ENCODE measurements at regions not wholly inside any gene's neighbourhood (a gene's known extent, or its start where the extent isn't known, plus 50 kb on each side); places are given as distances from the start of the nearest gene placed in this dataset.

GRCh38 chr3:166274351-166275023 lies 437.3 kb upstream of the BCHE start:
- in situ Hi-C loops (cut with MboI; ENCODE audit: low sequenced_read_pairs): no loop called here
- H3K4me2 ChIP-seq (ENCODE audit: low read depth, low read length): peak overlapping the region; percentile 16; the same call in 1 of the 2 replicates
- H3K4ac ChIP-seq (ENCODE audit: low read depth, low read length): no peak overlapping the region
- H2AK9ac ChIP-seq (replicated peaks; ENCODE audit: low read depth, low read length, poor library complexity): no peak overlapping the region
- ATAC-seq (ENCODE audit: low read depth) (peak; percentile 72), DNase-seq (peak; percentile 65)
- H3K9ac ChIP-seq (ENCODE audit: low read depth, low read length): no peak overlapping the region
- H4K8ac ChIP-seq (ENCODE audit: low read depth in 2 of 2, low read length in 2 of 2): no peak overlapping the region
- no peak overlapping the region for H3K56ac ChIP-seq (ENCODE audit: extremely low read depth, insufficient read depth, low read length)
- H2BK120ac ChIP-seq (ENCODE audit: low read depth, low read length): peak overlapping the region; percentile 10; the same call in 1 of the 2 replicates
- ChIA-PET POLR2A (ENCODE audit: unreplicated experiment) (no interaction called here), CTCF (interaction anchor here (1.2 kb wide), 1 partner anchor 11 kb away, joined by 3 read pairs; no protein-coding TSS in a partner anchor)
- no peaks in the 10 kb centered on the region for H3K36me3 ChIP-seq (ENCODE audit: control insufficient read depth, insufficient read depth, low read length)
- no peaks in the 10 kb centered on the region for H3K9me3 ChIP-seq (ENCODE audit: control insufficient read depth, insufficient read depth, low read length)
- no peak overlapping the region for H3K4me3 ChIP-seq (ENCODE audit: insufficient read depth, low read depth, low read length)
- peak overlapping the region; percentile 18; the same call in 1 of the 2 replicates for H3K18ac ChIP-seq (ENCODE audit: low read depth, low read length)
- intact Hi-C loops (cut with micrococcal nuclease): no loop called here
- no peaks in the 10 kb centered on the region for H4K20me1 ChIP-seq (ENCODE audit: insufficient read depth, low read length)
- H3K23ac ChIP-seq (ENCODE audit: low read depth, low read length): no peak overlapping the region
- no CpG with 5 or more reads among the region's 4 CpGs for whole genome bisulfite sequencing, 2 experiments (ENCODE audit: extremely low coverage in 2 of 2, insufficient read length in 1 of 2)
- H4K5ac ChIP-seq (ENCODE audit: low read depth, low read length): no peak overlapping the region
- TF ChIP-seq FOS (IDR thresholded peaks at IDR 0.05; ENCODE audit: low read depth, low read length) (peak; percentile 37; the same call in 1 of the 2 replicates), CHD1 (IDR thresholded peaks at IDR 0.05; ENCODE audit: low read depth, low read length) (no peak), SMC3 (IDR thresholded peaks at IDR 0.05; ENCODE audit: low read depth, low read length) (no peak), MAFK (IDR thresholded peaks at IDR 0.05; ENCODE audit: low read depth, low read length) (0 out of 2 replicates have a peak, but pooled peaks have one; percentile 7), MXI1 (IDR thresholded peaks at IDR 0.05; ENCODE audit: borderline replicate concordance, low read depth, low read length) (no peak)
- H2BK20ac ChIP-seq (ENCODE audit: low read depth, low read length): no peak overlapping the region; the same call in 1 of the 2 replicates
- no peaks in the 10 kb centered on the region for H3K79me1 ChIP-seq (ENCODE audit: low read depth in 1 of 2, low read length in 2 of 2)
- peaks cover 1% of the 10 kb centered on the region; the same call in 1 of the 2 replicates for H3K4me1 ChIP-seq (ENCODE audit: control insufficient read depth, insufficient read depth, low read length)
- no peak overlapping the region for H3K27ac ChIP-seq (ENCODE audit: insufficient read depth, low read length)
- dilution Hi-C loops (cut with HindIII; ENCODE audit: low sequenced_read_pairs, unreplicated experiment): no loop called here
- H3K27me3 ChIP-seq (ENCODE audit: control insufficient read depth, insufficient read depth, low read length): no peaks in the 10 kb centered on the region
- no peak overlapping the region for H2BK15ac ChIP-seq (ENCODE audit: low read depth, low read length)
- no peak overlapping the region for H2AK5ac ChIP-seq (ENCODE audit: low read depth, low read length)
- H3K14ac ChIP-seq (replicated peaks; ENCODE audit: low read depth, low read length): no peak overlapping the region
- no peak overlapping the region for H4K91ac ChIP-seq (ENCODE audit: insufficient read depth, low read depth, low read length)
- H3K9me1 ChIP-seq (ENCODE audit: insufficient read depth, low read length): no peaks in the 10 kb centered on the region
- no TSS peak for BruUV-seq (replicated peaks)
- no peak overlapping the region for H2AFZ ChIP-seq (replicated peaks; ENCODE audit: low read length, poor library complexity)
- no peak overlapping the region for H2BK5ac ChIP-seq (ENCODE audit: low read depth, low read length, poor library complexity, severe bottlenecking)

Measured in IMR-90 (cell line).